ACC112 (cell line): ENCODE measurements at regions not wholly inside any gene's neighbourhood (a gene's known extent, or its start where the extent isn't known, plus 50 kb on each side); places are given as distances from the start of the nearest gene placed in this dataset.
"Not testable (repeated sequence)": the region's sequence is repeated elsewhere in the genome, so short reads cannot be mapped to it uniquely, and the experiment has no call there.

ENCODE experiments used
- H2AFZ ChIP-seq: fragments of 200-600 bp; sonication (generic); one replicate; pipeline ENCODE4 v1.6.0; 2017; ENCODE audit warnings: antibody characterized with exemption, low read length; ENCODE audit not compliant: unreplicated experiment
- H3K27ac ChIP-seq: fragments of 200-600 bp; sonication (generic); 2 replicates; pipeline ENCODE4 v1.5.1; 2014; ENCODE audit warnings: low read depth, mild to moderate bottlenecking, antibody characterized with exemption, low read length, moderate library complexity
- H3K27me3 ChIP-seq: fragments of 200-600 bp; sonication (generic); 2 replicates; pipeline ENCODE4 v1.6.1; 2014; ENCODE audit warnings: mild to moderate bottlenecking, antibody characterized with exemption, low read length, moderate library complexity, mixed read lengths; ENCODE audit not compliant: insufficient read depth
- H3K36me3 ChIP-seq: fragments of 200-600 bp; sonication (generic); 2 replicates; pipeline ENCODE4 v1.6.1; 2016; ENCODE audit warnings: mild to moderate bottlenecking, antibody characterized with exemption, low read length, moderate library complexity, mixed read lengths; ENCODE audit not compliant: insufficient read depth
- H3K4me1 ChIP-seq: fragments of 200-600 bp; sonication (generic); one replicate; pipeline ENCODE4 v1.6.1; 2016; ENCODE audit warnings: low read length, mixed read lengths; ENCODE audit not compliant: insufficient read depth, unreplicated experiment, control insufficient read depth
- H3K4me3 ChIP-seq: fragments of 200-600 bp; sonication (generic); 2 replicates; pipeline ENCODE4 v1.5.1; 2014; ENCODE audit warnings: mild to moderate bottlenecking, low read depth, low read length
- H3K79me2 ChIP-seq: fragments of 200-600 bp; sonication (generic); one replicate; pipeline ENCODE4 v1.6.0; 2016; ENCODE audit warnings: low read length; ENCODE audit not compliant: control insufficient read depth, unreplicated experiment, insufficient read depth

GRCh38 chr10:4274671-4275070, 489.7 kb upstream of the KLF6 start:
- H3K4me1 ChIP-seq: peaks cover 16% of the 10 kb centered on the region
- H3K36me3 ChIP-seq, H3K79me2 ChIP-seq, H3K4me3 ChIP-seq, H3K27ac ChIP-seq, H3K27me3 ChIP-seq, H2AFZ ChIP-seq: not testable (repeated sequence)

DNA sequence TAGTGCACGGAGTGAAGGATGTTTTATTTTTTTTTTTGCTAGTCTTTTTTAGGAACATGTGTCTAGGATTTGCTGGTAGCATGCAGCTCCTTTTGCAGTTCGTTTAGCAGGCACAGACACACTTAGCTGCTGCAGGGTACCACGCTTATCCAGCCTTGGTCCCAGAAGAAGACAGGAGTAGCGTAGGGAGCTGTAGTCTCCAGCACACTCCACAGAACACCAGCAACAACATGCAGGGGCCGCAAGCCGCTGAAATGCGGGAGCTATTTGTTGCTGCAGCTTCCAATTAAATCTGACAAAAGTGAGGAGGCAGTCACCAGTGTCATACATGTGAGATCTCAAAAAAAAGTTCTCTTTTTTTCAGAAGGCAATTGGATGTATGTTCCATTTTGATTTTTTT, 486.2 kb upstream of the KLF6 start:
- Histone ChIP-seq H3K36me3 (no peaks in the 10 kb centered on the region), H3K79me2 (no peaks in the 10 kb centered on the region), H3K27me3 (no peaks in the 10 kb centered on the region), H2AFZ (no peak overlapping the region), H3K4me3 (no peak overlapping the region), H3K4me1 (peaks cover 29% of the 10 kb centered on the region), H3K27ac (no peak overlapping the region)

- no peaks in the 10 kb centered on the region for H3K27me3 ChIP-seq
- peaks cover 34% of the 10 kb centered on the region for H3K4me1 ChIP-seq
- no peaks in the 10 kb centered on the region for H3K36me3 ChIP-seq
- peak overlapping the region; percentile 38; the same call in 1 of the 2 replicates for H3K27ac ChIP-seq
- H3K4me3 ChIP-seq: no peak overlapping the region
- H3K79me2 ChIP-seq: no peaks in the 10 kb centered on the region
- peak overlapping the region; percentile 91 for H2AFZ ChIP-seq
Observed at GRCh38 chr10:4270116-4270515, 485.1 kb upstream of the KLF6 start.

- H3K36me3 ChIP-seq, H2AFZ ChIP-seq, H3K27ac ChIP-seq, H3K79me2 ChIP-seq, H3K4me3 ChIP-seq, H3K27me3 ChIP-seq: not testable (repeated sequence)
- H3K4me1 ChIP-seq: peaks cover 34% of the 10 kb centered on the region
Observed at GRCh38 chr10:4268490-4268889, 483.5 kb upstream of the KLF6 start.

DNA sequence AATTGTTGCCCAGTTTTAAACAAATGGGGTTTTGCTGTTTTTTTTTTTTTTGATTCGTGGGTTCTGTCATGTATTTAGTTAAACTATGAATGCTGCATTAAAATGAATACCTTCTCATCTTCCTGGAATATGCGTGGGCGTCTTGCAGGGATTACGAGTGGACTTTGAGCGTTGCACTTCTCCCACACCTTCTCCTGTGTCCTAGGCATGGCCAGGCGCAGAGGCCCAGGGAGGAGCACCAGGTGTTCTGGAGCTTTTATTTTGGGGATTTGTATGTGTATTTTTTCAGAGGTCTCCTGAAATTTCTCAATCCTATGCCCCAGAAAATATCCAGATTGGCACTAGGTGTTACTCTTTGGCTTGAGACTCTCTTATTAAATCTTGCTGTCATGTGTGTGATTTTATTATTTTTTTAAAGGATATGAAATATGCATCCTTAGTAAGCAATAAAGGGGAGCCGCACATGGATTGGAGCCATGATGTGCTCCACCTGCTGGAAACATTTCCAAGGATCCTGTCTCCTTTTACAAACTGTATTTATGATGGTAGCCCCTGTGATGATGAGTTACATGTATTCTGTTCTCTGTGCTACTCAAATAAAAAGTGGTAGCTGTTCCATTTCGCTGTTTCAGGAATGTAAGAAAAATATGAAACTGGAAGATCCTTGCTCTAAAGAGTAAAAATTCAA, 482.2 kb upstream of the KLF6 start:
- no peak overlapping the region for H3K4me3 ChIP-seq
- peaks cover 40% of the 10 kb centered on the region for H3K4me1 ChIP-seq
- H3K27ac ChIP-seq: peak overlapping the region; percentile 64
- no peaks in the 10 kb centered on the region for H3K27me3 ChIP-seq
- H2AFZ ChIP-seq: no peak overlapping the region
- no peaks in the 10 kb centered on the region for H3K79me2 ChIP-seq
- H3K36me3 ChIP-seq: no peaks in the 10 kb centered on the region

DNA sequence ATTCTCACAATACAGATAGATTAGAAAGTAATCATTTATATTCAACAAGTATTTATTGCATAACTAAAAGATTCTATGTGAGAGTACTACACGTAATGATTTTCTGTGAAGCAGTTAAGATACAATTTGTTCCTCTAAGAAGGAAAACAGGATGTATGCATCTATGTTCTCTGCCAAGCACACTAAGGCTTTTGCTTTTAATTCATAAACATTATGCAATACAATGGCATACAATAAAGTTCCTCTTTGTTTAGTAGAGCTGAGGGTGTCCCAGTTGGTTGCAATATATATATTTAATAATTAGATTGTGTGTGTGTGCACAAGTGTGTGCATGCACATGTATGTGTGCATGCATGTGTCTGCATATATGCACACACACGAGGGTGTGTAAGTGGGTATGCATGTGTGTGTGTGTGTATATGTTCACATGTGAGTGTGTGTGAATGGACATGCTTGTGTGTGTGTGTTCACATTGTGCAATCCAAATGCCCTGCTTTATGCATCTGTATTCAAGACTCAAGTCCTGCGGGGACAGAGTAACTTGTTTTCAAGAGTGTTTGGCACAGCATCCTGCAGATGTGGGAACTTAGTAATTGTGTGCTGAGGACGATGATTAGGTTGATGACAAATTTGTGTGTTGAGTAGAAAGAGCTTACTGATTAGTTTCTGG, 481.5 kb upstream of the KLF6 start:
- no peak overlapping the region for H3K4me3 ChIP-seq
- H2AFZ ChIP-seq: no peak overlapping the region
- peaks cover 40% of the 10 kb centered on the region for H3K4me1 ChIP-seq
- H3K27me3 ChIP-seq: no peaks in the 10 kb centered on the region
- H3K36me3 ChIP-seq: no peaks in the 10 kb centered on the region
- H3K79me2 ChIP-seq: no peaks in the 10 kb centered on the region
- H3K27ac ChIP-seq: peak overlapping the region; percentile 64

DNA sequence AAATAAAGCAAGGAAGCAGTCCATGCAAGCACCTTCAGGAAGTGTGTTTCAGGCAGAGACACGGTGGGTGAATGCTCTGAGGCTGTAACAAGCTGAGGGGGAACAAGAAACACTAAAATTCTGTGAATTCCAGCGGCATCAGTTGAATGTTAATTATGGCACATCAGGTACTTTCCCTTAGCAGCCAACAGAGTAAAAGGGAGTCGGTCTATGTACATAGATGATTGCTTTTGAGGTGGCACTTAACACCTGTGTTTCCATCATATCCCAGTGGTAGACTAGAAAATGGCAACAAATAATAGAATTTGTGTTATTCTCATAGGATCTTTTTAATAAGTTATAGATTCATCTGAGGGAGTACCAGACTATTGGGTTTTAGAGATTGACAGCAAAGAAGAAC, 481.0 kb upstream of the KLF6 start:
- Histone ChIP-seq H3K4me1 (peaks cover 40% of the 10 kb centered on the region), H3K36me3 (no peaks in the 10 kb centered on the region), H3K79me2 (no peaks in the 10 kb centered on the region), H3K27me3 (no peaks in the 10 kb centered on the region), H3K27ac (peak overlapping the region; percentile 64), H3K4me3 (no peak overlapping the region), H2AFZ (no peak overlapping the region)

DNA sequence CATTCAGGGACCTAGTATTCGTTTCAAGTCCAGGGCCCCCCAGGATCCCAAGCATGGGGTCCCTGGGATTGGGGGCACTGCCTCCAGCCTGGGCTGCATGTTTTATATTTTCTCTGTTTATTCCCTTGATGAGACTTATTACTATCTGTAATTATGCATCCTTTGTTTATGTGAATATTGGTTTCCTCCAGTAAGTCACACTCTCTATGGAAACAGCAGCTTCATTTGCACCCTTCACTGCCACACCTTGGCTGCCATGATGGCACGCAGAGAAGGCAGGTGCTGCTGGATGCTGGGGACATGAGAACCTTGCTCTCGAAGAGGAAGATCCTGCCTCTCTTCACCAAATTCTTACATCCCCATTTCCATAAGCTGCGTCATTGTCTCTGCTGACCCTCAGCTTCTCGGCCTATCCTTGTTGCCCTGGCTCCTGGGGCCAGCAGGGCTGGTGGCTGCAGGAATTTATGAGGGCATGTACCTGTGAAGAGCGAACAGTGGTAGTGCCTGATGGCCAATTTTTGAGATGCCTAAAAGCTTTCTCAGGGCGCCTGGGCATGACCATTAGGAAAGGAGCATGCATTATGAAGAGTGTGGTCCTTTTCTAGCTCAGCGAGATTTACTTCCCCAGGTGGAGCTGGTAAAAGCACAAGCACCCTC, 479.3 kb upstream of the KLF6 start:
- Histone ChIP-seq H3K4me1 (peaks cover 43% of the 10 kb centered on the region), H3K27me3 (no peaks in the 10 kb centered on the region), H3K79me2 (no peaks in the 10 kb centered on the region), H2AFZ (no peak overlapping the region), H3K4me3 (no peak overlapping the region), H3K27ac (no peak overlapping the region), H3K36me3 (no peaks in the 10 kb centered on the region)

- H3K27ac ChIP-seq: no peak overlapping the region
- no peak overlapping the region for H2AFZ ChIP-seq
- H3K4me3 ChIP-seq: no peak overlapping the region
- H3K79me2 ChIP-seq: no peaks in the 10 kb centered on the region
- H3K4me1 ChIP-seq: peaks cover 43% of the 10 kb centered on the region
- no peaks in the 10 kb centered on the region for H3K27me3 ChIP-seq
- no peaks in the 10 kb centered on the region for H3K36me3 ChIP-seq
Observed at GRCh38 chr10:4263601-4263921, 478.6 kb upstream of the KLF6 start.

GRCh38 chr10:4262870-4263600, 478.0 kb upstream of the KLF6 start:
- H3K79me2 ChIP-seq: no peaks in the 10 kb centered on the region
- H3K27ac ChIP-seq: no peak overlapping the region
- no peak overlapping the region for H2AFZ ChIP-seq

More at GRCh38 chr10:4262870-4263600, 478.0 kb upstream of the KLF6 start:
- peaks cover 43% of the 10 kb centered on the region for H3K4me1 ChIP-seq
- no peaks in the 10 kb centered on the region for H3K27me3 ChIP-seq
- H3K36me3 ChIP-seq: no peaks in the 10 kb centered on the region
- no peak overlapping the region for H3K4me3 ChIP-seq
